OCI-LY3 (cell line): ENCODE measurements at regions not wholly inside any gene's neighbourhood (a gene's known extent, or its start where the extent isn't known, plus 50 kb on each side); places are given as distances from the start of the nearest gene placed in this dataset.

Experiments
- H2AFZ ChIP-seq: fragments of 200-600, 300-600 bp; shearing (Covaris generic); 2 replicates; pipeline ENCODE4 v1.6.0; 2014; ENCODE audit warnings: antibody characterized with exemption, low read depth, low read length
- H3K27ac ChIP-seq: fragments of 200-600, 300-600 bp; sonication (generic); 2 replicates; pipeline ENCODE4 v1.5.1; 2014; ENCODE audit warnings: mild to moderate bottlenecking, low read length, moderate library complexity, mixed read lengths
- H3K27me3 ChIP-seq: fragments of 200-600, 300-600 bp; sonication (generic); 2 replicates; pipeline ENCODE4 v1.6.1; 2014; ENCODE audit warnings: low read depth, low read length, mixed read lengths
- H3K36me3 ChIP-seq: fragments of 200-600, 300-600 bp; sonication (generic); replicated peaks from 2 replicates; pipeline ENCODE3; 2014; ENCODE audit warnings: low read depth, low read length, mixed read lengths
- H3K4me1 ChIP-seq: fragments of 300-600, 200-600 bp; sonication (generic); 2 replicates; pipeline ENCODE4 v1.6.1; 2014; ENCODE audit warnings: low read length, mixed read lengths
- H3K4me2 ChIP-seq: fragments of 200-600, 300-600 bp; sonication (generic); 2 replicates; pipeline ENCODE4 v1.6.1; 2014; ENCODE audit warnings: low read length, mixed read lengths
- H3K4me3 ChIP-seq: fragments of 300-600, 200-600 bp; sonication (generic); 2 replicates; pipeline ENCODE4 v1.5.1; 2014; ENCODE audit warnings: antibody characterized with exemption, mild to moderate bottlenecking, low read length, moderate library complexity
- H3K79me2 ChIP-seq: fragments of 300-600, 200-600 bp; shearing (Covaris generic); 2 replicates; pipeline ENCODE4 v1.6.1; 2014; ENCODE audit warnings: mild to moderate bottlenecking, low read length, mixed read lengths
- H3K9ac ChIP-seq: fragments of 300-600, 200-600 bp; shearing (Covaris generic); 2 replicates; pipeline ENCODE4 v1.6.0; 2014; ENCODE audit warnings: mild to moderate bottlenecking, low read length, moderate library complexity
- H3K9me3 ChIP-seq: fragments of 200-600, 300-600 bp; shearing (Covaris generic); 2 replicates; pipeline ENCODE4 v1.6.1; 2014; ENCODE audit warnings: low read length, mixed read lengths; ENCODE audit not compliant: insufficient read depth
- H4K20me1 ChIP-seq: fragments of 200-600, 300-600 bp; sonication (generic); 2 replicates; pipeline ENCODE4 v1.6.1; 2016; ENCODE audit warnings: low read length, mixed read lengths; ENCODE audit not compliant: insufficient read depth
- CTCF ChIP-seq: fragments of 200-600, 300-600 bp; sonication (generic); IDR thresholded peaks from 2 replicates; pipeline ENCODE4 v1.5.1; 2014; ENCODE audit warnings: antibody characterized with exemption, low read length, low read depth
- EZH2phosphoT487 ChIP-seq: fragments of 200-600 bp; shearing (Covaris generic); IDR thresholded peaks from 2 replicates; pipeline ENCODE4 v1.6.1; 2018; ENCODE audit warnings: antibody characterized with exemption, mixed run types, low read depth

DNA sequence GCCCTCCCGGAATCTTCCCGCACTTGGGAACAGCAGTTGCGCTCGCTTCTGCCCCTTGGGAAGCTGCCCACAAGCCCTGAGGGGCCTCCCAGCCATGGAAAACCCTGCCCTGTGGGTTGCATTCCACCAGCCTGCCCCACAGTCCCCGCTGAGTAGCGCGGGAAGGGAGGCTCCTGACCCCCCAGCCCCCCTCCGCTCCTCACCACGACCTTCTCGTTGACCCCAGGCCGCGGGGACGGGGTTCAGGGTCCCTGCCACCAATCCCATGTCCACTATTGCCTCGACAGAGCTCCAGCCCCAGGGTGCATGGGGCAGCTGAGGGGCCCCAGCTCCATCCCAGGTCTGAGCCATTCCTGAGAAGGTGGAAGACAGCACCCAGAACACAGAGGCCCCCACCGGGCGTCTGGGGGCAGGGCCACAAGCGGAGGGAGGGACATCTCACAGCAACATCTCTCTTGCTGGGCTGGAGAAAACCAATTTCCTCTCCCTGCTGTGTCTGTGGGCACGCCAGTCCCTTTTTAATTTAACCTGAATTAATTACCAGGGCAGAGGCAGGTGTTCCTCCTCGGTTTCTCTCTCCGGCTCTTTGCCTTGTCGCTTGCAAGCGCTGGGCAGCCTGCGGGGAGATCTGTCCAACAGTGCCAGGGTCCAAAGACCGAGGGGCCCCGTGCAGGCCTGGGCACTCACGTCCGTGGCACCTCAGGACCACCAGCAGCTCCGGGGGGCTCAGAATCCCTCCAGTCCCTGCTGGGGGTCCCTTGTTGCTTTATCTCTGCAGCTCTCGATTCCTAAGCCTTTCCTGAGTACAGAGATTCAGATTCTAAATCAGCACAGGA lies 57.9 kb downstream of the FOXL3 start:
- Histone ChIP-seq H3K4me2 (no peak overlapping the region), H3K36me3 (no peaks in the 10 kb centered on the region), H3K9me3 (no peaks in the 10 kb centered on the region), H3K27ac (no peak overlapping the region), H3K9ac (no peak overlapping the region), H3K79me2 (no peaks in the 10 kb centered on the region), H3K4me3 (no peak overlapping the region), H3K27me3 (no peaks in the 10 kb centered on the region), H2AFZ (no peak overlapping the region), H4K20me1 (no peaks in the 10 kb centered on the region), H3K4me1 (no peaks in the 10 kb centered on the region)
- TF ChIP-seq CTCF = no peak
- TF ChIP-seq EZH2phosphoT487 = no peak

- no peak overlapping the region for H3K9ac ChIP-seq
- no peak overlapping the region for H3K4me2 ChIP-seq
- H3K4me3 ChIP-seq = no peak overlapping the region
- H3K79me2 ChIP-seq = no peaks in the 10 kb centered on the region
- no peaks in the 10 kb centered on the region for H3K27me3 ChIP-seq
- no peaks in the 10 kb centered on the region for H3K9me3 ChIP-seq
- no peak overlapping the region for H2AFZ ChIP-seq
- TF ChIP-seq CTCF (no peak), EZH2phosphoT487 (no peak)
- H3K36me3 ChIP-seq = no peaks in the 10 kb centered on the region
- H4K20me1 ChIP-seq = no peaks in the 10 kb centered on the region
- H3K4me1 ChIP-seq = no peaks in the 10 kb centered on the region
- no peak overlapping the region for H3K27ac ChIP-seq
These were observed 58.5 kb downstream of the FOXL3 start for GRCh38 chr7:348480-348844.

DNA sequence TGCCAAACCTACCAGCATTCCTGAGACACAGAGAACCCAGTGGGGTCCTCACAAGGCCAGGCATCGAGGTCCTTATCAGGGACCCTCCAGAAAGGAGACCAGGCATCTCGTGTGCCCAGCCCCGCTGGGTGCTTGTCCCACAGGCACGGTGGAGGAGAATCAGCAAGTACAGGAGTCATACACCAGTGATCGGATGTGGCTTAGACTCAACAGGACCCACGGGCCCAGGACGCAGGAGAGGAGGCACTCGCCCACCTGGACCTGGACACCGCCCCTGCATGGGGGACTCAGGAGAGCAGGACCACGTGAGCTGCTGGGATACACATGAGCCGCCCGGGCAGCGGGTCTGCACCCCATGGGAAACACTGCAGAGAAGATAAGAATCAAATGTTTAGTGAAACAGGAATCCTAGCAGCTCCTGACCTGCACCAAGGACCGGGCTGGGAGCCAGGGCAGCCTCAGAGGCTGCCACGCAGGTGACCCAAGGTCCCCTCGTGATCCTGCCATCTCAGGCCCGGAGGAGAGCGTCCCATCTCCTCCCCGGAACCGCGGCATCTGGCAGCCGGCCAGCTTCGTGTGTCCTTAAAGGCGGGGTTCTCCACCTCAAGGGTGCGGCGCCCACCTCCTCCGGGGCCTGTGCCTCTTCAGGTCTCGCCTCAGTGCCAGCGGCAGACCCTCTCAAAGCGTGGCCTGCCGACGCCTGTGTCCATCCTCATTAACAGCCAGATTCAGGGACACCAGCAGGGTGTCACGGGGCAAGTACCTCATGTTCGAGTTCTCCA lies 59.2 kb downstream of the FOXL3 start:
- Histone ChIP-seq H3K9me3 (no peaks in the 10 kb centered on the region), H3K9ac (no peak overlapping the region), H4K20me1 (no peaks in the 10 kb centered on the region), H3K27ac (no peak overlapping the region), H3K4me1 (no peaks in the 10 kb centered on the region), H2AFZ (no peak overlapping the region), H3K4me3 (no peak overlapping the region), H3K4me2 (no peak overlapping the region), H3K79me2 (no peaks in the 10 kb centered on the region), H3K27me3 (no peaks in the 10 kb centered on the region), H3K36me3 (no peaks in the 10 kb centered on the region)
- no peak for TF ChIP-seq EZH2phosphoT487
- TF ChIP-seq CTCF = no peak

- Histone ChIP-seq H3K4me2 (no peak overlapping the region), H4K20me1 (no peaks in the 10 kb centered on the region), H3K27ac (no peak overlapping the region), H2AFZ (no peak overlapping the region), H3K27me3 (no peaks in the 10 kb centered on the region), H3K9ac (no peak overlapping the region), H3K4me1 (no peaks in the 10 kb centered on the region), H3K36me3 (no peaks in the 10 kb centered on the region), H3K79me2 (no peaks in the 10 kb centered on the region), H3K4me3 (no peak overlapping the region), H3K9me3 (no peaks in the 10 kb centered on the region)
- TF ChIP-seq EZH2phosphoT487 = no peak
- no peak for TF ChIP-seq CTCF
These were observed 61.3 kb downstream of the FOXL3 start for GRCh38 chr7:351256-351655.
